ENCODE measurements at regions not wholly inside any gene's neighbourhood (a gene's known extent, or its start where the extent isn't known, plus 50 kb on each side); places are given as distances from the start of the nearest gene placed in this dataset.

DNA sequence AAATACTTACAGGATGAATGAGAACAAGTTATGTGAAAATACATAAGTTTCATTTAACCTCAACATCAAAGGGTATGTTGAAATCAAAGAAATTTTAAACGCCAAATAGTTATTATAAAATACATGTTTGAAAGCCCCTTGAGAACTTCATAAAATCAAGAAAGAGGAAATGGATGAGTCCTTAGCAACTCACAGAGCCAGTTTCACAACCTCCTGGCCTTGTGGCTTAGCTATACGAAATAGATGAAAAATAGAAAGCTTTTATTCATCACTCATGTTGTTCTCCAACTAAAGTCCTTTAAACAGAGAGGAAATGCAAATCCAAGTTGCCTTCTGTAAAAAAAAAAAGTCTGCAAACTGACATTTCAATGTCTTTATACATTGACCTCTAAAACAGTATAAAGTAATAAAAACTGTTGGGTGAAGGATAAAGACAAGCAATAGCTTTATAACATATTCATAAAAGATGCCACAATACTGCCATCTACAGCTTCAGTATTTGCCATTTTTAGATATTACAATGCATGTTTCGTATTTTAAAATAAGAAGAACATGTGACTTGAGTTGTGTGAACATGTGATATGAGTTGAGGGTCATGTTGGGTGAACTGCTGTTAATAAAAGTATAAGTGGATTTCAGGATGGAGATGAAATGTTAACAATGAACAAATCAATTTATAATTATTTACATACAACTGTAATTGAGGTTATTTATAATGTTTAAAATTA lies 847.8 kb downstream of the MRPL39 start:
- ChIA-PET POLR2A (no interaction called here), CTCF (no interaction called here)
- Histone ChIP-seq H3K4me3 (ENCODE audit: control extremely low read depth in 1 of 5, extremely low read depth in 1 of 5, insufficient read depth in 1 of 5, low read depth in 2 of 5, low read length in 4 of 5) (no peak overlapping the region), H3K4me1 (ENCODE audit: control insufficient read depth in 2 of 2, insufficient read depth in 2 of 2, low read length in 2 of 2) (no peaks in the 10 kb centered on the region), H2AFZ (ENCODE audit: insufficient read depth, low read depth, low read length, poor library complexity, severe bottlenecking) (no peak overlapping the region), H3K4me2 (replicated peaks; ENCODE audit: low read depth, low read length, poor library complexity, severe bottlenecking) (no peak overlapping the region), H3K9ac (ENCODE audit: low read length) (no peak overlapping the region), H4K20me1 (ENCODE audit: control insufficient read depth, insufficient read depth, low read length, poor library complexity, severe bottlenecking) (no peaks in the 10 kb centered on the region), H3K27me3 (replicated peaks in 1 of 4; ENCODE audit: control extremely low read depth in 1 of 4, control insufficient read depth in 3 of 4, insufficient read depth in 4 of 4, low read length in 3 of 4) (no peaks in the 10 kb centered on the region), H3K79me2 (ENCODE audit: control insufficient read depth, insufficient read depth, low read length) (no peaks in the 10 kb centered on the region), H3K27ac (ENCODE audit: low read length in 2 of 2) (no peak overlapping the region), H3K9me3 (ENCODE audit: control extremely low read depth in 1 of 3, control insufficient read depth in 2 of 3, insufficient read depth in 1 of 3, low read length in 2 of 3) (no peaks in the 10 kb centered on the region), H3K36me3 (replicated peaks in 1 of 2; ENCODE audit: control extremely low read depth in 1 of 2, control insufficient read depth in 1 of 2, extremely low read depth in 1 of 2, insufficient read depth in 2 of 2, low read length in 1 of 2) (no peaks in the 10 kb centered on the region)
- no peak for TF ChIP-seq EZH2 (IDR thresholded peaks at IDR 0.05; ENCODE audit: borderline replicate concordance, insufficient read depth, low read depth, low read length, poor library complexity, severe bottlenecking)
- TF ChIP-seq, protein P1, sequence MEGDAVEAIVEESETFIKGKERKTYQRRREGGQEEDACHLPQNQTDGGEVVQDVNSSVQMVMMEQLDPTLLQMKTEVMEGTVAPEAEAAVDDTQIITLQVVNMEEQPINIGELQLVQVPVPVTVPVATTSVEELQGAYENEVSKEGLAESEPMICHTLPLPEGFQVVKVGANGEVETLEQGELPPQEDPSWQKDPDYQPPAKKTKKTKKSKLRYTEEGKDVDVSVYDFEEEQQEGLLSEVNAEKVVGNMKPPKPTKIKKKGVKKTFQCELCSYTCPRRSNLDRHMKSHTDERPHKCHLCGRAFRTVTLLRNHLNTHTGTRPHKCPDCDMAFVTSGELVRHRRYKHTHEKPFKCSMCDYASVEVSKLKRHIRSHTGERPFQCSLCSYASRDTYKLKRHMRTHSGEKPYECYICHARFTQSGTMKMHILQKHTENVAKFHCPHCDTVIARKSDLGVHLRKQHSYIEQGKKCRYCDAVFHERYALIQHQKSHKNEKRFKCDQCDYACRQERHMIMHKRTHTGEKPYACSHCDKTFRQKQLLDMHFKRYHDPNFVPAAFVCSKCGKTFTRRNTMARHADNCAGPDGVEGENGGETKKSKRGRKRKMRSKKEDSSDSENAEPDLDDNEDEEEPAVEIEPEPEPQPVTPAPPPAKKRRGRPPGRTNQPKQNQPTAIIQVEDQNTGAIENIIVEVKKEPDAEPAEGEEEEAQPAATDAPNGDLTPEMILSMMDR (IDR thresholded peaks at IDR 0.05) = no peak
- ATAC-seq (ENCODE audit: low read depth) = no peak
- Mint-ChIP-seq H3K9me3 (ENCODE audit: insufficient read depth) (no peaks in the 10 kb centered on the region), H3K27ac (no peak overlapping the region), H3K27me3 (no peaks in the 10 kb centered on the region), H3K4me1 (no peaks in the 10 kb centered on the region), H3K4me3 (no peak overlapping the region)
- no peak for DNase-seq
- intact Hi-C loops (cut with micrococcal nuclease) = no loop called here
- no CpG with 5 or more reads among the region's 3 CpGs for WGBS (ENCODE audit: insufficient coverage)

DNA sequence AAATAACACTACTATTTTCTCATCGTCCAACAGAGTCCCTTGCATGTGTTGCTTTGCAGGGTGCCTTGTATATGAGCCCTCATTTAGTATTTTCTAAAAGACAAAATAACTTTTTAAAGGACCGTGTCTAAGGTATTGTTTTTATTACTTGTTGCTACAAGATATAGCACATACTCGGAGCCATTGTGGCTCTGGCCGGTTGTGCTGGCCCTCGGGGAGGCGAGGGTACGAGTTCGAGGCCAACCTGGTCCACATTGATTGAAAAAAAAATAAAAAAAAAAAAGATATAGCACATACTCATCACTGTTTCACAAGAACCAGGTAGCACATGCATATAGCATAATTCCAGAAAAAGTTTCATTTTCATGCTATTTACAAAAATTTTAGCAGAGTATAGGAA lies 869.2 kb downstream of the MRPL39 start:
- no peak overlapping the region for H3K27ac ChIP-seq (ENCODE audit: low read length in 2 of 2)
- H3K9ac ChIP-seq (ENCODE audit: low read length) = no peak overlapping the region
- no peak overlapping the region for H3K4me2 ChIP-seq (replicated peaks; ENCODE audit: low read depth, low read length, poor library complexity, severe bottlenecking)
- no peak for DNase-seq
- no peaks in the 10 kb centered on the region for H3K9me3 Mint-ChIP-seq (ENCODE audit: insufficient read depth)
- H4K20me1 ChIP-seq (ENCODE audit: control insufficient read depth, insufficient read depth, low read length, poor library complexity, severe bottlenecking) = no peaks in the 10 kb centered on the region
- intact Hi-C loops (cut with micrococcal nuclease) = no loop called here
- H3K27me3 ChIP-seq (replicated peaks in 1 of 4; ENCODE audit: control extremely low read depth in 1 of 4, control insufficient read depth in 3 of 4, insufficient read depth in 4 of 4, low read length in 3 of 4) = no peaks in the 10 kb centered on the region
- TF ChIP-seq EZH2 (IDR thresholded peaks at IDR 0.05; ENCODE audit: borderline replicate concordance, insufficient read depth, low read depth, low read length, poor library complexity, severe bottlenecking) = no peak
- no peaks in the 10 kb centered on the region for H3K4me1 ChIP-seq (ENCODE audit: control insufficient read depth in 2 of 2, insufficient read depth in 2 of 2, low read length in 2 of 2)
- H3K9me3 ChIP-seq (ENCODE audit: control extremely low read depth in 1 of 3, control insufficient read depth in 2 of 3, insufficient read depth in 1 of 3, low read length in 2 of 3) = peaks cover 0 to 3% (median 0%) of the 10 kb centered on the region in 3 donors
- peaks cover 2% of the 10 kb centered on the region for H3K27me3 Mint-ChIP-seq
- ChIA-PET POLR2A (no interaction called here), CTCF (no interaction called here)
- H3K4me3 ChIP-seq (ENCODE audit: control extremely low read depth in 1 of 5, extremely low read depth in 1 of 5, insufficient read depth in 1 of 5, low read depth in 2 of 5, low read length in 4 of 5) = no peak overlapping the region
- H3K27ac Mint-ChIP-seq = no peak overlapping the region
- no peak overlapping the region for H3K4me3 Mint-ChIP-seq
- no CpG with 5 or more reads among the region's 8 CpGs for WGBS (ENCODE audit: insufficient coverage)
- no peaks in the 10 kb centered on the region for H3K4me1 Mint-ChIP-seq
- no peak for ATAC-seq (ENCODE audit: low read depth)
- no peaks in the 10 kb centered on the region for H3K79me2 ChIP-seq (ENCODE audit: control insufficient read depth, insufficient read depth, low read length)
- no peaks in the 10 kb centered on the region for H3K36me3 ChIP-seq (replicated peaks in 1 of 2; ENCODE audit: control extremely low read depth in 1 of 2, control insufficient read depth in 1 of 2, extremely low read depth in 1 of 2, insufficient read depth in 2 of 2, low read length in 1 of 2)
- no peak overlapping the region for H2AFZ ChIP-seq (ENCODE audit: insufficient read depth, low read depth, low read length, poor library complexity, severe bottlenecking)

Measured in B cell (primary cell).